ENCODE measurements at regions not wholly inside any gene's neighbourhood (a gene's known extent, or its start where the extent isn't known, plus 50 kb on each side); places are given as distances from the start of the nearest gene placed in this dataset.

GRCh38 chr12:69023840-69024239 is 90.9 kb upstream of the CPM start:
- TF ChIP-seq, protein P1, sequence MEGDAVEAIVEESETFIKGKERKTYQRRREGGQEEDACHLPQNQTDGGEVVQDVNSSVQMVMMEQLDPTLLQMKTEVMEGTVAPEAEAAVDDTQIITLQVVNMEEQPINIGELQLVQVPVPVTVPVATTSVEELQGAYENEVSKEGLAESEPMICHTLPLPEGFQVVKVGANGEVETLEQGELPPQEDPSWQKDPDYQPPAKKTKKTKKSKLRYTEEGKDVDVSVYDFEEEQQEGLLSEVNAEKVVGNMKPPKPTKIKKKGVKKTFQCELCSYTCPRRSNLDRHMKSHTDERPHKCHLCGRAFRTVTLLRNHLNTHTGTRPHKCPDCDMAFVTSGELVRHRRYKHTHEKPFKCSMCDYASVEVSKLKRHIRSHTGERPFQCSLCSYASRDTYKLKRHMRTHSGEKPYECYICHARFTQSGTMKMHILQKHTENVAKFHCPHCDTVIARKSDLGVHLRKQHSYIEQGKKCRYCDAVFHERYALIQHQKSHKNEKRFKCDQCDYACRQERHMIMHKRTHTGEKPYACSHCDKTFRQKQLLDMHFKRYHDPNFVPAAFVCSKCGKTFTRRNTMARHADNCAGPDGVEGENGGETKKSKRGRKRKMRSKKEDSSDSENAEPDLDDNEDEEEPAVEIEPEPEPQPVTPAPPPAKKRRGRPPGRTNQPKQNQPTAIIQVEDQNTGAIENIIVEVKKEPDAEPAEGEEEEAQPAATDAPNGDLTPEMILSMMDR (tag by site-specific recombination; IDR thresholded peaks at IDR 0.05) = no peak
- TF ChIP-seq ZBTB1 (tag by site-specific recombination; IDR thresholded peaks at IDR 0.05) = no peak
- TF ChIP-seq, protein P2, sequence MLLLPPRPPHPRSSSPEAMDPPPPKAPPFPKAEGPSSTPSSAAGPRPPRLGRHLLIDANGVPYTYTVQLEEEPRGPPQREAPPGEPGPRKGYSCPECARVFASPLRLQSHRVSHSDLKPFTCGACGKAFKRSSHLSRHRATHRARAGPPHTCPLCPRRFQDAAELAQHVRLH (tag by site-specific recombination; IDR thresholded peaks at IDR 0.05) = no peak

Data from HEK293 (cell line).